Neural crest cell (in vitro differentiated cells): ENCODE measurements at regions not wholly inside any gene's neighbourhood (a gene's known extent, or its start where the extent isn't known, plus 50 kb on each side); places are given as distances from the start of the nearest gene placed in this dataset.

Experiments used
- DNase-seq: peaks from one replicate; pipeline ENCODE4 v3.0.0; 2021; ENCODE audit warnings: low read depth, mixed read lengths, low spot score
- H3K27ac Mint-ChIP-seq: one replicate; pipeline ENCODE4 v1.8.0; 2021; ENCODE audit warnings: mild to moderate bottlenecking, mixed read lengths; ENCODE audit not compliant: unreplicated experiment
- H3K27me3 Mint-ChIP-seq: 2 replicates; pipeline ENCODE4 v1.8.0; 2021; ENCODE audit warnings: low read depth, mild to moderate bottlenecking, mixed read lengths
- H3K36me3 Mint-ChIP-seq: 2 replicates; pipeline ENCODE4 v1.8.0; 2021; ENCODE audit warnings: low read depth, mild to moderate bottlenecking, mixed read lengths
- H3K4me1 Mint-ChIP-seq: 2 replicates; pipeline ENCODE4 v1.8.0; 2021; ENCODE audit warnings: mixed read lengths
- H3K4me3 Mint-ChIP-seq: one replicate; pipeline ENCODE4 v1.8.0; 2021; ENCODE audit warnings: mild to moderate bottlenecking, mixed read lengths
- H3K9me3 Mint-ChIP-seq: 2 replicates; pipeline ENCODE4 v1.8.0; 2021; ENCODE audit warnings: mixed read lengths
- TF ChIP-seq, protein P1 (sequence below): fragments of 200-600 bp; sonication (generic); conservative IDR thresholded peaks from 2 replicates; pipeline ENCODE4 v1.5.0; 2021; ENCODE audit warnings: antibody characterized with exemption, mild to moderate bottlenecking

DNA sequence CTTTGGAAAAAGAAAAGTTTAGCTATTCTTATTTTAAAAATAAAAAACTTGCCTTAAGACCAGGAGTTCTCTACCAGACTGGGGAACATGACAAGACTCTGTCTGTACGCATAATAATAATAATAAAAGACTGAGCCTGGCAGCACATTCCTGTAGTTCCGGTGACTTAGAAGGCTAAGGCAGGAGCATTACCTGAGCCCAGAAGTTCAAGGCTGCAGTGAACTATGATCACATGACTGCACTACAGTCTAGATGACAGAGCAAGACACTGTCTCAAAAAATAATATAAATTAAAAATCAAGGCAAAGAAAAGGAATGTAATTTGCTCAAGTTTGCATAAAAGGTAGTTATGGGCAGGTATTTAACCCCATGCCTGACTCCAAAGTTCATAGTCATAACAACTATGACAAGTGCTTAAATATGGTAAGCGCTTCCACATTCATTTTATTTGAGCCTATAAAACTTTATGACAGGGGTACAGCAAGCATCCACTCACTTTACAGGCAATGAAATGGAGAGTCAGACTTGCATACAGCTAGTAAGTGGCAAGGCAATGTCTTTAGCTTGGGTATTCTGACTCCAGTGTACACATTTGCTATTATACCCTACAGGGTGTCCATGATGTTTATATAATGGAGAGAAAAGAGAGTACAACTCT, 1567.8 kb upstream of the PIK3C3 start:
- TF ChIP-seq, protein P1, sequence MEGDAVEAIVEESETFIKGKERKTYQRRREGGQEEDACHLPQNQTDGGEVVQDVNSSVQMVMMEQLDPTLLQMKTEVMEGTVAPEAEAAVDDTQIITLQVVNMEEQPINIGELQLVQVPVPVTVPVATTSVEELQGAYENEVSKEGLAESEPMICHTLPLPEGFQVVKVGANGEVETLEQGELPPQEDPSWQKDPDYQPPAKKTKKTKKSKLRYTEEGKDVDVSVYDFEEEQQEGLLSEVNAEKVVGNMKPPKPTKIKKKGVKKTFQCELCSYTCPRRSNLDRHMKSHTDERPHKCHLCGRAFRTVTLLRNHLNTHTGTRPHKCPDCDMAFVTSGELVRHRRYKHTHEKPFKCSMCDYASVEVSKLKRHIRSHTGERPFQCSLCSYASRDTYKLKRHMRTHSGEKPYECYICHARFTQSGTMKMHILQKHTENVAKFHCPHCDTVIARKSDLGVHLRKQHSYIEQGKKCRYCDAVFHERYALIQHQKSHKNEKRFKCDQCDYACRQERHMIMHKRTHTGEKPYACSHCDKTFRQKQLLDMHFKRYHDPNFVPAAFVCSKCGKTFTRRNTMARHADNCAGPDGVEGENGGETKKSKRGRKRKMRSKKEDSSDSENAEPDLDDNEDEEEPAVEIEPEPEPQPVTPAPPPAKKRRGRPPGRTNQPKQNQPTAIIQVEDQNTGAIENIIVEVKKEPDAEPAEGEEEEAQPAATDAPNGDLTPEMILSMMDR, result no peak
- H3K36me3 Mint-ChIP-seq, result no peaks in the 10 kb centered on the region
- H3K27ac Mint-ChIP-seq, result no peak overlapping the region
- no peak overlapping the region for H3K4me3 Mint-ChIP-seq
- H3K27me3 Mint-ChIP-seq, result no peaks in the 10 kb centered on the region
- no peaks in the 10 kb centered on the region for H3K4me1 Mint-ChIP-seq
- H3K9me3 Mint-ChIP-seq, result peaks cover 4% of the 10 kb centered on the region
- no peak for DNase-seq

DNA sequence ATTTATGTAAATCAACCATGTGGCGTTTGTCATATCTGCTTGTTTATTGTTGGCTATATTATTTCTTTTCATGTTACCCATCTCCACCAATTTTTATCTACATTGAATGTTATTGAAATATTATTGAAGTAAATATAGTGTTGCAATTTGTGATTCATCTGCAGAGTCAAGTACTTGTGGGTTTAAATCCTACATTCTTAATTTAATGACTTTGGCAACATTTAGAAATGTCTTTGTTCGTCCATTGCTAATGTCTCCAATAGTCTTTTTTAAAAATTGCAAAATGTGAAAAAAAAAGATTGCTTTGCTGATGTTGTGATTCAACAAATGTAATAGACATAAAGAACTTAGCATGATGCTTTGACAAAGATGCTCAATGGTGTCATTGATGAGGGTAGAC, 1572.8 kb upstream of the PIK3C3 start:
- Mint-ChIP-seq H3K36me3 (no peaks in the 10 kb centered on the region), H3K4me3 (no peak overlapping the region), H3K9me3 (no peaks in the 10 kb centered on the region), H3K4me1 (peaks cover 5% of the 10 kb centered on the region), H3K27me3 (no peaks in the 10 kb centered on the region), H3K27ac (no peak overlapping the region)
- TF ChIP-seq, protein P1, result no peak
- no peak for DNase-seq

DNA sequence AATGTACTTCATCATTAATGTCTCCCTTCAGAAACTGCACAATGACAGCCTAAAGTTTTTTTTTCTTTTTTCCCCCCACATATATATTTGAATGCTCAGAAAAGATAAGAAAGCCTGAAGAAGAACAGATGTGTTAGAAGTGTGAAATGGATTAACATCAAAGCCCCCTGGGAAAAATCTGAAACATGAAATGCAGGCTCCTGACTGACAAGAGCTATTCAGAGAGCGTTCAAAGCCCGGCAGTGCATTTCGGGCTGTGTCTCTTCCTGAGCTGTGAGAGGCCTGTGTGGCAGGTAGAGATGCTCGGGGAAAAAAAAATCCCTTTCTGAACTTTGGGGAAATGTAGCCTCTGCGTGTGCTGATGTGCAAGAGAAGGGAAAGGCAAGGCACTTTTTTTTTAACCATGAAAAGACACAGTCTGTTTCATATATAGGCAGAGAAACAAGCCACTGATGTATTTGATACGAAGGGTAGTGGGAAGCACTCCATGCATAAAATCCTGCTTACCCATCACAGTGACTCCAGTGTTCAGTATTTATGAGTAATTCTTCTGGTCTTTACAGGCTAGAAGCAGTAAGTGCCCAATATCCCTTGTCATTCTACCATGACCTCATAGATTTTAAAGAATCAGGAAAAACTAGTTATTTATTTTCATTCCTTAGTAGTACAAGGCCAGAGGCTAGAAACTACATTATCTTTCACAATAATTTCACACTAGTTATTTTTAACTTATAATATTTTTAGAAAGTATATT, 1574.2 kb upstream of the PIK3C3 start:
- H3K36me3 Mint-ChIP-seq, result no peaks in the 10 kb centered on the region
- TF ChIP-seq, protein P1, result no peak
- H3K27ac Mint-ChIP-seq, result no peak overlapping the region
- H3K4me3 Mint-ChIP-seq, result no peak overlapping the region
- H3K9me3 Mint-ChIP-seq, result no peaks in the 10 kb centered on the region
- peaks cover 8% of the 10 kb centered on the region for H3K4me1 Mint-ChIP-seq
- no peak for DNase-seq
- H3K27me3 Mint-ChIP-seq, result no peaks in the 10 kb centered on the region

DNA sequence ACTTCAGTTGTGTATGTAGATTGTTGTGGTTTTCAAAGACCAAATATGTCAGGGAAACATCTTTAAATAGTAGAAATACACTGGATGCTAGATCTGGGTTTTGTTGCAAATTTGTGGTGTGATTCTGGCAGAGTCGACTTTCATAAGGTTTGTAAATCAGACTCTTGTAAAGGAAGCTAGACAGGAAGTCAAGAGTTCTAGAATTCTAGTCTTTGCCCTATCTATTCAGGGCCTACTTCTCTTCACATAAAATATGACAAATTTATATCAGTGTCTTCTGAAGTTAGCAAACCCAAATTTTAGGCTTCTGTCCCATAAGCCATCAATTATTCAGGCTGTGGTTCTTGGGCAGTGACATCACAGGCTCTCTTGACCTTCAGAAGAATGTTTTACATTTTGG, 1579.2 kb upstream of the PIK3C3 start:
- no peak for DNase-seq
- Mint-ChIP-seq H3K27ac (no peak overlapping the region), H3K4me3 (no peak overlapping the region), H3K4me1 (peaks cover 6% of the 10 kb centered on the region), H3K9me3 (peaks cover 4% of the 10 kb centered on the region), H3K27me3 (no peaks in the 10 kb centered on the region), H3K36me3 (no peaks in the 10 kb centered on the region)
- TF ChIP-seq, protein P1, result no peak

DNA sequence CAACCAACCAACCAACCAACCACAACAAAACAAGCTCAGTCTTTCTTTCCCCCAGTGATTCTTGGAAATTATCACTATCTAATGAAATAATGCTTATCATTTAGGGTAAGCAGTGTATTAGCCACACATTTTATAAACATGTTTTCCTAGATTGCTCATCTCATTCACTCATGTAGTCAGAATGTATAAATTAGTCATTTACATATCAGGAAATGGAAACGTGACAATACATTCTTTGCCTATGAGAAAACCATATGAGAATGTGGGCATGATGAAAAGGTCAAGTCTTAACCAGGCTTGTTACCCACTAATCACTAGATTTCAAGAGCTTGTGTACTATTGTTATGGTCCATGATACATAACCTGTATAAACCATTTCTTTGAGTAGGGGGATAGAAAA, 1583.4 kb upstream of the PIK3C3 start:
- no peaks in the 10 kb centered on the region for H3K36me3 Mint-ChIP-seq
- DNase-seq, result no peak
- no peaks in the 10 kb centered on the region for H3K27me3 Mint-ChIP-seq
- H3K9me3 Mint-ChIP-seq, result peaks cover 4% of the 10 kb centered on the region
- peaks cover 3% of the 10 kb centered on the region for H3K4me1 Mint-ChIP-seq
- H3K4me3 Mint-ChIP-seq, result no peak overlapping the region
- TF ChIP-seq, protein P1, result no peak
- H3K27ac Mint-ChIP-seq, result no peak overlapping the region
